ENCODE measurements at regions not wholly inside any gene's neighbourhood (a gene's known extent, or its start where the extent isn't known, plus 50 kb on each side); places are given as distances from the start of the nearest gene placed in this dataset.

GRCh38 chr6:76634695-76635094 is 562.2 kb upstream of the IMPG1 start:
- Histone ChIP-seq H3K79me1 (ENCODE audit: low read length) (no peaks in the 10 kb centered on the region), H4K8ac (ENCODE audit: low read depth, low read length) (no peak overlapping the region), H3K4ac (ENCODE audit: low read depth, low read length) (no peak overlapping the region), H3K4me2 (ENCODE audit: low read length) (no peak overlapping the region), H4K5ac (ENCODE audit: low read length) (no peak overlapping the region), H3K36me3 (ENCODE audit: control insufficient read depth, insufficient read depth, low read length) (no peaks in the 10 kb centered on the region), H3K27ac (ENCODE audit: low read depth, low read length) (no peak overlapping the region), H3K4me1 (ENCODE audit: control insufficient read depth, low read depth, low read length) (no peaks in the 10 kb centered on the region), H2BK120ac (ENCODE audit: low read depth, low read length) (no peak overlapping the region), H3K56ac (ENCODE audit: low read length) (no peak overlapping the region), H2AK5ac (ENCODE audit: low read length) (no peak overlapping the region), H3K4me3 (ENCODE audit: low read length) (no peak overlapping the region), H3K18ac (ENCODE audit: low read length) (no peak overlapping the region), H2BK15ac (replicated peaks; ENCODE audit: low read depth) (no peak overlapping the region), H3K9ac (ENCODE audit: low read length) (no peak overlapping the region), H3K27me3 (ENCODE audit: insufficient read depth, low read length, poor library complexity) (no peaks in the 10 kb centered on the region), H3K79me2 (ENCODE audit: control insufficient read depth, insufficient read depth, low read length) (no peaks in the 10 kb centered on the region), H3K23ac (ENCODE audit: low read length) (no peak overlapping the region), H2BK5ac (ENCODE audit: low read length) (no peak overlapping the region)
- DNase-seq: no peak

DNA sequence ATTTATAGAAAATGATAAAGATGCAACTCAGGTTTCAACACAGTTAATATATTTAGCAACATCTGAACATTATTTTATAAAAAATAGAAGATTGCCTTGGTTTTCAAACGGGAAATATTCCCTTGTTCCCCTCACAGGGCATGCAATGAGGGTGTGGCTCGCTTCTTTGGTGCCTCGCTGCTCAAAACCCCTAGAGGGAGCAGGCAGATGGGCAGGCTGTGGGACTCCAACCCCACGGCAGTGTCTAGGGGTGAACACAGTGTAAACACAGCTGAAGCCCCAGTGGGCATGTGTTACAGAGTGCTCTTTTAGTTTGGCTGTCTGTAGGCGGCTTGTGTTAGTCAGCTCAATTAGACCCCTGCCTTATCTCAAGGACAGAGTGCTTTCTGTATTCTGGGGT is 560.8 kb upstream of the IMPG1 start:
- no peak overlapping the region for H2BK15ac ChIP-seq (replicated peaks; ENCODE audit: low read depth)
- whole genome bisulfite sequencing (ENCODE audit: extremely low coverage, insufficient coverage, low lambda C conversion rate): no CpG with 5 or more reads among the region's 5 CpGs
- no peak overlapping the region for H3K4me2 ChIP-seq (ENCODE audit: low read length)
- H4K5ac ChIP-seq (ENCODE audit: low read length): no peak overlapping the region
- no peak overlapping the region for H2BK120ac ChIP-seq (ENCODE audit: low read depth, low read length)
- H3K27ac ChIP-seq (ENCODE audit: low read depth, low read length): no peak overlapping the region
- H3K79me2 ChIP-seq (ENCODE audit: control insufficient read depth, insufficient read depth, low read length): no peaks in the 10 kb centered on the region
- no peak overlapping the region for H3K9ac ChIP-seq (ENCODE audit: low read length)
- peaks cover 2% of the 10 kb centered on the region for H3K79me1 ChIP-seq (ENCODE audit: low read length)
- no peak overlapping the region for H3K23ac ChIP-seq (ENCODE audit: low read length)
- H3K27me3 ChIP-seq (ENCODE audit: insufficient read depth, low read length, poor library complexity): no peaks in the 10 kb centered on the region
- no peak overlapping the region for H4K8ac ChIP-seq (ENCODE audit: low read depth, low read length)
- no peak overlapping the region for H3K4ac ChIP-seq (ENCODE audit: low read depth, low read length)
- H3K56ac ChIP-seq (ENCODE audit: low read length): no peak overlapping the region
- no peak overlapping the region for H3K4me3 ChIP-seq (ENCODE audit: low read length)
- no peak overlapping the region for H3K18ac ChIP-seq (ENCODE audit: low read length)
- H3K4me1 ChIP-seq (ENCODE audit: control insufficient read depth, low read depth, low read length): no peaks in the 10 kb centered on the region
- peak; percentile 57 for DNase-seq
- H3K36me3 ChIP-seq (ENCODE audit: control insufficient read depth, insufficient read depth, low read length): no peaks in the 10 kb centered on the region
- H2BK5ac ChIP-seq (ENCODE audit: low read length): no peak overlapping the region
- H2AK5ac ChIP-seq (ENCODE audit: low read length): no peak overlapping the region

DNA sequence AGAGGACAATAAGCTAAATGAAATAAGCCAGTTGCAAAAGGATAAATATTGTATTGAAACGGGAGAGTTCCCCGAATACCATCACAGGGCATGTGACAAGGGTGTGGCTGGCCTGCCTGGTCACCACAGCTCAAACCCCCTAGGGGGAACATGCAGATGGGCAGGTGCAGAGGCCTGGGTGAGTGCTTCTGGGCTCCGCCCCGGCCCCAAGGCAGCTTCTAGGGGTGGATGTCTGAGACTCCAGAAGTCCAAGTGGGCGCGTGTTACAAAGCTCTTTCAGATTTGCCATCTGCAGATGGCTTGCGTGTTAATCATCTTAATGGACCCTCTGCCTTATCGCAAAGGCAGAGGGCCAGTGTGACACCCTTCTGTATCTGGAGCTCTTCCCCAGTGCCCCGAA is 559.2 kb upstream of the IMPG1 start:
- H2AK5ac ChIP-seq (ENCODE audit: low read length): no peak overlapping the region
- DNase-seq: no peak
- H3K27me3 ChIP-seq (ENCODE audit: insufficient read depth, low read length, poor library complexity): no peaks in the 10 kb centered on the region
- H3K36me3 ChIP-seq (ENCODE audit: control insufficient read depth, insufficient read depth, low read length): no peaks in the 10 kb centered on the region
- no peak overlapping the region for H3K9ac ChIP-seq (ENCODE audit: low read length)
- H3K23ac ChIP-seq (ENCODE audit: low read length): no peak overlapping the region
- H4K5ac ChIP-seq (ENCODE audit: low read length): no peak overlapping the region
- no peak overlapping the region for H2BK5ac ChIP-seq (ENCODE audit: low read length)
- no peak overlapping the region for H2BK120ac ChIP-seq (ENCODE audit: low read depth, low read length)
- WGBS (ENCODE audit: extremely low coverage, insufficient coverage, low lambda C conversion rate): no CpG with 5 or more reads among the region's 9 CpGs
- no peaks in the 10 kb centered on the region for H3K79me2 ChIP-seq (ENCODE audit: control insufficient read depth, insufficient read depth, low read length)
- H3K18ac ChIP-seq (ENCODE audit: low read length): no peak overlapping the region
- no peak overlapping the region for H3K4ac ChIP-seq (ENCODE audit: low read depth, low read length)
- H3K79me1 ChIP-seq (ENCODE audit: low read length): peaks cover 2% of the 10 kb centered on the region
- no peaks in the 10 kb centered on the region for H3K4me1 ChIP-seq (ENCODE audit: control insufficient read depth, low read depth, low read length)
- no peak overlapping the region for H3K4me3 ChIP-seq (ENCODE audit: low read length)
- no peak overlapping the region for H3K4me2 ChIP-seq (ENCODE audit: low read length)
- no peak overlapping the region for H3K56ac ChIP-seq (ENCODE audit: low read length)
- no peak overlapping the region for H4K8ac ChIP-seq (ENCODE audit: low read depth, low read length)
- H2BK15ac ChIP-seq (replicated peaks; ENCODE audit: low read depth): no peak overlapping the region
- H3K27ac ChIP-seq (ENCODE audit: low read depth, low read length): no peak overlapping the region

GRCh38 chr6:76615395-76615794 is 542.9 kb upstream of the IMPG1 start:
- no peak for DNase-seq
- no peaks in the 10 kb centered on the region for H3K27me3 ChIP-seq (ENCODE audit: insufficient read depth, low read length, poor library complexity)
- H3K79me2 ChIP-seq (ENCODE audit: control insufficient read depth, insufficient read depth, low read length): no peaks in the 10 kb centered on the region
- H3K36me3 ChIP-seq (ENCODE audit: control insufficient read depth, insufficient read depth, low read length): no peaks in the 10 kb centered on the region
- no peak overlapping the region for H3K18ac ChIP-seq (ENCODE audit: low read length)
- no peak overlapping the region for H2BK15ac ChIP-seq (replicated peaks; ENCODE audit: low read depth)
- no peak overlapping the region for H4K8ac ChIP-seq (ENCODE audit: low read depth, low read length)
- no CpG with 5 or more reads among the region's 2 CpGs for WGBS (ENCODE audit: extremely low coverage, insufficient coverage, low lambda C conversion rate)
- H3K56ac ChIP-seq (ENCODE audit: low read length): no peak overlapping the region
- H3K23ac ChIP-seq (ENCODE audit: low read length): no peak overlapping the region
- no peak overlapping the region for H2AK5ac ChIP-seq (ENCODE audit: low read length)
- H3K27ac ChIP-seq (ENCODE audit: low read depth, low read length): no peak overlapping the region
- no peak overlapping the region for H4K5ac ChIP-seq (ENCODE audit: low read length)
- H3K4me2 ChIP-seq (ENCODE audit: low read length): no peak overlapping the region
- H3K9ac ChIP-seq (ENCODE audit: low read length): no peak overlapping the region
- peaks cover 2% of the 10 kb centered on the region for H3K79me1 ChIP-seq (ENCODE audit: low read length)
- no peak overlapping the region for H2BK5ac ChIP-seq (ENCODE audit: low read length)
- no peak overlapping the region for H3K4me3 ChIP-seq (ENCODE audit: low read length)
- no peak overlapping the region for H2BK120ac ChIP-seq (ENCODE audit: low read depth, low read length)
- no peaks in the 10 kb centered on the region for H3K4me1 ChIP-seq (ENCODE audit: control insufficient read depth, low read depth, low read length)
- no peak overlapping the region for H3K4ac ChIP-seq (ENCODE audit: low read depth, low read length)

DNA sequence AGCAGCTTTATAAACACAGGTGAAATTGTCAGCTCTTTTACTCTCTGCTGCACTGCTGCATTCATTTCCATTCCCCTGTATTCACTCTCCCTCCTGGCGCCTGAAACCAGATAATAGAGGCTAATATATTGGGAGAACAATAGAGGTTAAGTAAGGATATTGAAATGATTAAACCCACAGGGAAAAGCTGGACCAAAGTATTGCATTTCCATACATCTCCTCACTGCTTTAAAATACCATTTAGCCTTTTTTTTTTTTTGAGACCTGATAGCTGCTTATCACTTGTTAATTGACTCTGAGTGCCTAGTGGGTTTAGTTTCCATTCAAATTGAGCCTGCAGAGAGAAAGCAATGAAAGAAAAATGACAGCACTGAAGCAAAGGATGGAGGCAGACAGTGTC is 540.5 kb upstream of the IMPG1 start:
- WGBS (ENCODE audit: extremely low coverage, insufficient coverage, low lambda C conversion rate): no CpG with 5 or more reads among the region's 1 CpG
- DNase-seq: peak; percentile 27
- no peaks in the 10 kb centered on the region for H3K4me1 ChIP-seq (ENCODE audit: control insufficient read depth, low read depth, low read length)
- no peak overlapping the region for H3K18ac ChIP-seq (ENCODE audit: low read length)
- H3K23ac ChIP-seq (ENCODE audit: low read length): no peak overlapping the region
- no peak overlapping the region for H4K8ac ChIP-seq (ENCODE audit: low read depth, low read length)
- H3K79me1 ChIP-seq (ENCODE audit: low read length): peaks cover 1% of the 10 kb centered on the region
- H3K56ac ChIP-seq (ENCODE audit: low read length): no peak overlapping the region
- H3K27me3 ChIP-seq (ENCODE audit: insufficient read depth, low read length, poor library complexity): no peaks in the 10 kb centered on the region
- H2BK15ac ChIP-seq (replicated peaks; ENCODE audit: low read depth): no peak overlapping the region
- no peaks in the 10 kb centered on the region for H3K79me2 ChIP-seq (ENCODE audit: control insufficient read depth, insufficient read depth, low read length)
- H4K5ac ChIP-seq (ENCODE audit: low read length): no peak overlapping the region
- no peak overlapping the region for H2BK120ac ChIP-seq (ENCODE audit: low read depth, low read length)
- H3K9ac ChIP-seq (ENCODE audit: low read length): no peak overlapping the region
- H3K4me3 ChIP-seq (ENCODE audit: low read length): no peak overlapping the region
- H3K36me3 ChIP-seq (ENCODE audit: control insufficient read depth, insufficient read depth, low read length): no peaks in the 10 kb centered on the region
- H2AK5ac ChIP-seq (ENCODE audit: low read length): no peak overlapping the region
- H2BK5ac ChIP-seq (ENCODE audit: low read length): no peak overlapping the region
- no peak overlapping the region for H3K27ac ChIP-seq (ENCODE audit: low read depth, low read length)
- no peak overlapping the region for H3K4ac ChIP-seq (ENCODE audit: low read depth, low read length)
- H3K4me2 ChIP-seq (ENCODE audit: low read length): no peak overlapping the region

GRCh38 chr6:76609160-76609559 is 536.7 kb upstream of the IMPG1 start:
- no peak for DNase-seq
- no CpG with 5 or more reads among the region's 4 CpGs for WGBS (ENCODE audit: extremely low coverage, insufficient coverage, low lambda C conversion rate)

More at GRCh38 chr6:76609160-76609559, 536.7 kb upstream of the IMPG1 start:
- H2BK15ac ChIP-seq (replicated peaks; ENCODE audit: low read depth): no peak overlapping the region
- H3K79me1 ChIP-seq (ENCODE audit: low read length): no peaks in the 10 kb centered on the region
- H3K4me1 ChIP-seq (ENCODE audit: control insufficient read depth, low read depth, low read length): no peaks in the 10 kb centered on the region
- H3K56ac ChIP-seq (ENCODE audit: low read length): no peak overlapping the region
- no peak overlapping the region for H2BK120ac ChIP-seq (ENCODE audit: low read depth, low read length)
- no peak overlapping the region for H3K4me3 ChIP-seq (ENCODE audit: low read length)
- no peak overlapping the region for H3K23ac ChIP-seq (ENCODE audit: low read length)
- no peak overlapping the region for H4K8ac ChIP-seq (ENCODE audit: low read depth, low read length)
- no peak overlapping the region for H4K5ac ChIP-seq (ENCODE audit: low read length)
- H3K4me2 ChIP-seq (ENCODE audit: low read length): no peak overlapping the region
- H3K36me3 ChIP-seq (ENCODE audit: control insufficient read depth, insufficient read depth, low read length): no peaks in the 10 kb centered on the region
- H3K18ac ChIP-seq (ENCODE audit: low read length): no peak overlapping the region
- no peak overlapping the region for H2AK5ac ChIP-seq (ENCODE audit: low read length)
- H3K4ac ChIP-seq (ENCODE audit: low read depth, low read length): no peak overlapping the region
- no peaks in the 10 kb centered on the region for H3K27me3 ChIP-seq (ENCODE audit: insufficient read depth, low read length, poor library complexity)
- no peak overlapping the region for H3K9ac ChIP-seq (ENCODE audit: low read length)
- H2BK5ac ChIP-seq (ENCODE audit: low read length): no peak overlapping the region
- H3K27ac ChIP-seq (ENCODE audit: low read depth, low read length): no peak overlapping the region
- no peaks in the 10 kb centered on the region for H3K79me2 ChIP-seq (ENCODE audit: control insufficient read depth, insufficient read depth, low read length)

Measured in mesendoderm (in vitro differentiated cells).